GM21447 (cell line): ENCODE measurements at regions not wholly inside any gene's neighbourhood (a gene's known extent, or its start where the extent isn't known, plus 50 kb on each side); places are given as distances from the start of the nearest gene placed in this dataset.

Source experiments
- ATAC-seq: cut with Tn5 transposase; IDR thresholded peaks from one replicate; pipeline ENCODE4 v1.9.1; 2021; ENCODE audit not compliant: unreplicated experiment

- ATAC-seq, result no peak
These were observed 179.6 kb upstream of the GSE1 start for GRCh38 chr16:85433477-85433876.

GRCh38 chr16:85435286-85435685, 177.8 kb upstream of the GSE1 start:
- ATAC-seq, result no peak

- no peak for ATAC-seq
These were observed 177.4 kb upstream of the GSE1 start for GRCh38 chr16:85435700-85436099.

- no peak for ATAC-seq
These were observed 176.9 kb upstream of the GSE1 start for GRCh38 chr16:85436207-85436606.

GRCh38 chr16:85436636-85437165, 176.4 kb upstream of the GSE1 start:
- ATAC-seq, result no peak

- no peak for ATAC-seq
These were observed 175.7 kb upstream of the GSE1 start for GRCh38 chr16:85437166-85438052.

- ATAC-seq, result no peak
These were observed 174.0 kb upstream of the GSE1 start for GRCh38 chr16:85438981-85439685.

GRCh38 chr16:85440744-85441143, 172.4 kb upstream of the GSE1 start:
- no peak for ATAC-seq

GRCh38 chr16:85441189-85441889, 171.8 kb upstream of the GSE1 start:
- ATAC-seq, result no peak

- no peak for ATAC-seq
These were observed 171.0 kb upstream of the GSE1 start for GRCh38 chr16:85441890-85442670.

- ATAC-seq, result no peak
These were observed 170.0 kb upstream of the GSE1 start for GRCh38 chr16:85443116-85443515.

- no peak for ATAC-seq
These were observed 169.6 kb upstream of the GSE1 start for GRCh38 chr16:85443531-85443930.

GRCh38 chr16:85445064-85445778, 167.9 kb upstream of the GSE1 start:
- ATAC-seq, result no peak

GRCh38 chr16:85445779-85446222, 167.3 kb upstream of the GSE1 start:
- ATAC-seq, result no peak

- peak; percentile 65 for ATAC-seq
These were observed 166.0 kb upstream of the GSE1 start for GRCh38 chr16:85446951-85447692.

GRCh38 chr16:85447693-85448313, 165.3 kb upstream of the GSE1 start:
- ATAC-seq, result no peak

GRCh38 chr16:85448557-85449190, 164.4 kb upstream of the GSE1 start:
- peak; percentile 45 for ATAC-seq

- no peak for ATAC-seq
These were observed 163.8 kb upstream of the GSE1 start for GRCh38 chr16:85449191-85449884.
